ENCODE measurements at regions not wholly inside any gene's neighbourhood (a gene's known extent, or its start where the extent isn't known, plus 50 kb on each side); places are given as distances from the start of the nearest gene placed in this dataset.

DNA sequence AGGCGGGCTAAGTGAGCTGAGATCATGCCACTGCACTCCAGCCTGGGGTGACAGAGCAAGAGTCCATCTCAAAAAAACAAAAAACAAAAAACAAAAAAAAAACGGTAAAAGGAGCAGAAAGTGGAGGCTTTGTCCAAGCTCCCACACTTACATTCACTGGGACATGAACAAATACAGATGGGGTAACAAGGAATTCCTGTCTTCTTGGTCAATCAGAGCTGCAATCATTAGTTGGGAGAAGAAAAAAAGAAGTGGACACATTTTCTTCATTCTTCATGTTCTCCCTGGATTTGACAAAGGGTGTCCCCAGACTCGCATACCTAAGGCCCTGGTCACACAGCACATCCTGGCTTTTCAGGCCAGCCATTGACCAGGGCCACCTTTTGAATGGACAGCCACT, 124.6 kb downstream of the SOCS6 start:
- no peak for DNase-seq
- Histone ChIP-seq H3K4me2 (replicated peaks; ENCODE audit: extremely low read depth, low read length, poor library complexity, severe bottlenecking) (no peak overlapping the region), H4K20me1 (ENCODE audit: insufficient read depth, low read length) (no peaks in the 10 kb centered on the region), H3K27me3 (ENCODE audit: control insufficient read depth in 2 of 2, insufficient read depth in 2 of 2, low read length in 2 of 2) (no peaks in the 10 kb centered on the region), H3K4me3 (replicated peaks in 1 of 3; ENCODE audit: low read depth in 2 of 3, low read length in 3 of 3) (no peak overlapping the region), H3K9ac (ENCODE audit: insufficient read depth, low read length, poor library complexity, severe bottlenecking) (no peak overlapping the region), H3K4me1 (ENCODE audit: control insufficient read depth in 1 of 2, insufficient read depth in 2 of 2, low read length in 2 of 2) (no peaks in the 10 kb centered on the region), H2AFZ (ENCODE audit: insufficient read depth, low read depth, low read length, poor library complexity, severe bottlenecking) (no peak overlapping the region), H3K36me3 (replicated peaks in 1 of 2; ENCODE audit: control insufficient read depth in 1 of 2, insufficient read depth in 2 of 2, low read length in 2 of 2) (no peaks in the 10 kb centered on the region), H3K9me3 (replicated peaks in 1 of 2; ENCODE audit: control insufficient read depth in 1 of 2, insufficient read depth in 1 of 2, low read length in 2 of 2) (no peaks in the 10 kb centered on the region), H3K79me2 (ENCODE audit: insufficient read depth, low read length) (no peaks in the 10 kb centered on the region), H3K27ac (ENCODE audit: low read depth in 1 of 2, low read length in 2 of 2) (no peak overlapping the region)
- 100% methylated on average over 1 of the region's 3 CpGs for WGBS (ENCODE audit: insufficient coverage)
- H3K27me3 Mint-ChIP-seq (ENCODE audit: low read depth in 3 of 3) = peaks cover 6 to 7% (median 6%) of the 10 kb centered on the region in 3 donors
- TF ChIP-seq, protein P1, sequence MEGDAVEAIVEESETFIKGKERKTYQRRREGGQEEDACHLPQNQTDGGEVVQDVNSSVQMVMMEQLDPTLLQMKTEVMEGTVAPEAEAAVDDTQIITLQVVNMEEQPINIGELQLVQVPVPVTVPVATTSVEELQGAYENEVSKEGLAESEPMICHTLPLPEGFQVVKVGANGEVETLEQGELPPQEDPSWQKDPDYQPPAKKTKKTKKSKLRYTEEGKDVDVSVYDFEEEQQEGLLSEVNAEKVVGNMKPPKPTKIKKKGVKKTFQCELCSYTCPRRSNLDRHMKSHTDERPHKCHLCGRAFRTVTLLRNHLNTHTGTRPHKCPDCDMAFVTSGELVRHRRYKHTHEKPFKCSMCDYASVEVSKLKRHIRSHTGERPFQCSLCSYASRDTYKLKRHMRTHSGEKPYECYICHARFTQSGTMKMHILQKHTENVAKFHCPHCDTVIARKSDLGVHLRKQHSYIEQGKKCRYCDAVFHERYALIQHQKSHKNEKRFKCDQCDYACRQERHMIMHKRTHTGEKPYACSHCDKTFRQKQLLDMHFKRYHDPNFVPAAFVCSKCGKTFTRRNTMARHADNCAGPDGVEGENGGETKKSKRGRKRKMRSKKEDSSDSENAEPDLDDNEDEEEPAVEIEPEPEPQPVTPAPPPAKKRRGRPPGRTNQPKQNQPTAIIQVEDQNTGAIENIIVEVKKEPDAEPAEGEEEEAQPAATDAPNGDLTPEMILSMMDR (IDR thresholded peaks at IDR 0.05) = no peak
- H3K9me3 Mint-ChIP-seq = peaks cover 0 to 3% (median 0%) of the 10 kb centered on the region in 7 donors
- no peak overlapping the region for H3K4me3 Mint-ChIP-seq
- intact Hi-C loops (cut with micrococcal nuclease) = no loop called here
- no peaks in the 10 kb centered on the region for H3K36me3 Mint-ChIP-seq
- no peak overlapping the region for H3K27ac Mint-ChIP-seq
- H3K4me1 Mint-ChIP-seq = no peaks in the 10 kb centered on the region

DNA sequence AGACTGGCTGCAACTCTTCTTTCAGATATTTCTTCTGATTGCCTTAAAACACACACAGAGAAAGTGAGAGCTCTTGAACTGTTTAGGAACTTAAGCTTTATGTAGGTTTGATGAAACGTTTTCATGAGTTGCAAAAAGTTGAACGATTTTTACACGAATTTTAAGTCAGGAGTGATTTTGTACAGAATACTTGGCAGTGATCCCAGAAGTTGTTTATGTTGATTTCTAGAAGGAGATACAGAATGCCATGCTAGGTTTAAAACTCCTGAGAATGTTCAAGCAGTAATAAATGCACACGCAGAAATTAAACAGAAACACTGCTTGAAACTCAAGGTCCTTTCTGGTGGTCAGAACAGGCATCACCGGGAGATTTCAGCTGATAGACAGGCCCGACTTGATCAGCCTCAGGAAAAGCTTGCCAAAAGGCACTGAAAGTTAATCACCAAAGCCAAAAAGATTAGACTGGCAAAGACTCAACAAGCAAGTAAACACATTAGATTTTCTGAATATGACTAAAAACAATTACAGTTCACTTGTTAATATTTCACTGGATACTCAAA, 123.1 kb downstream of the SOCS6 start:
- Histone ChIP-seq H3K9me3 (replicated peaks in 1 of 2; ENCODE audit: control insufficient read depth in 1 of 2, insufficient read depth in 1 of 2, low read length in 2 of 2) (no peaks in the 10 kb centered on the region), H3K36me3 (replicated peaks in 1 of 2; ENCODE audit: control insufficient read depth in 1 of 2, insufficient read depth in 2 of 2, low read length in 2 of 2) (no peaks in the 10 kb centered on the region), H4K20me1 (ENCODE audit: insufficient read depth, low read length) (no peaks in the 10 kb centered on the region), H3K4me3 (replicated peaks in 1 of 3; ENCODE audit: low read depth in 2 of 3, low read length in 3 of 3) (no peak overlapping the region), H3K79me2 (ENCODE audit: insufficient read depth, low read length) (no peaks in the 10 kb centered on the region), H3K9ac (ENCODE audit: insufficient read depth, low read length, poor library complexity, severe bottlenecking) (no peak overlapping the region), H2AFZ (ENCODE audit: insufficient read depth, low read depth, low read length, poor library complexity, severe bottlenecking) (no peak overlapping the region), H3K27me3 (ENCODE audit: control insufficient read depth in 2 of 2, insufficient read depth in 2 of 2, low read length in 2 of 2) (no peaks in the 10 kb centered on the region), H3K4me1 (ENCODE audit: control insufficient read depth in 1 of 2, insufficient read depth in 2 of 2, low read length in 2 of 2) (no peaks in the 10 kb centered on the region), H3K27ac (ENCODE audit: low read depth in 1 of 2, low read length in 2 of 2) (no peak overlapping the region), H3K4me2 (replicated peaks; ENCODE audit: extremely low read depth, low read length, poor library complexity, severe bottlenecking) (no peak overlapping the region)
- intact Hi-C loops (cut with micrococcal nuclease) = no loop called here
- H3K27me3 Mint-ChIP-seq (ENCODE audit: low read depth in 3 of 3) = peaks cover 6 to 7% (median 6%) of the 10 kb centered on the region in 3 donors
- no peak for DNase-seq
- 90% methylated on average over 5 of the region's 6 CpGs for WGBS (ENCODE audit: insufficient coverage)
- H3K4me1 Mint-ChIP-seq = no peaks in the 10 kb centered on the region
- TF ChIP-seq, protein P1 (IDR thresholded peaks at IDR 0.05) = no peak
- H3K27ac Mint-ChIP-seq = no peak overlapping the region
- no peaks in the 10 kb centered on the region for H3K36me3 Mint-ChIP-seq
- H3K4me3 Mint-ChIP-seq = no peak overlapping the region
- H3K9me3 Mint-ChIP-seq = peaks cover 0 to 3% (median 2%) of the 10 kb centered on the region in 7 donors

All from CD14-positive monocyte (primary cell).